Activated T-cell treated with anti-CD3 and anti-CD28 coated beads for 24 hours (primary cell): ENCODE measurements at regions not wholly inside any gene's neighbourhood (a gene's known extent, or its start where the extent isn't known, plus 50 kb on each side); places are given as distances from the start of the nearest gene placed in this dataset.
"Not testable (repeated sequence)": the region's sequence is repeated elsewhere in the genome, so short reads cannot be mapped to it uniquely, and the experiment has no call there.

Experiments
- DNase-seq: peaks from one replicate; pipeline ENCODE4 v3.0.0-alpha.2; 2020; ENCODE audit warnings: low read depth

DNA sequence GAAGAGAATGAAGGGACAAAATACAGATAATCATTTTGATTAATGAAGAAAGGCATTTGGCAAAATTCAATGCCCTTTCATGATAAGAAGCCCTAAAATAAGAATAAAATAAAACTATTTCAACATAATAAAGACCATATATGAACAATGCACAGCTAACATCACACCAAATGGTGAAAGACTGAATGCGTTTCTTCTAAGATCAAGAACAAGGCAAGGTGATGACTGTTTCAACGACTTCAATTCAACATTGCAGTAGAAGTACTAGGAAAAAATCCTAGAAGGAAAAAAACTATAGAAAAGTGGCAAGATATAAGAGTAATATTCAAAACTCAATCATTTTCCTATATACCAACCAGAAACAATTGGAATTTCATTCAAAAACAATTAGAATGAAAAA, 280.1 kb upstream of the GRM7 start:
- DNase-seq = no peak

- DNase-seq = no peak
These were observed 275.6 kb upstream of the GRM7 start for GRCh38 chr3:6585360-6585759.

GRCh38 chr3:6600237-6600636, 260.7 kb upstream of the GRM7 start:
- DNase-seq = no peak

GRCh38 chr3:6601374-6601773, 259.5 kb upstream of the GRM7 start:
- no peak for DNase-seq

DNA sequence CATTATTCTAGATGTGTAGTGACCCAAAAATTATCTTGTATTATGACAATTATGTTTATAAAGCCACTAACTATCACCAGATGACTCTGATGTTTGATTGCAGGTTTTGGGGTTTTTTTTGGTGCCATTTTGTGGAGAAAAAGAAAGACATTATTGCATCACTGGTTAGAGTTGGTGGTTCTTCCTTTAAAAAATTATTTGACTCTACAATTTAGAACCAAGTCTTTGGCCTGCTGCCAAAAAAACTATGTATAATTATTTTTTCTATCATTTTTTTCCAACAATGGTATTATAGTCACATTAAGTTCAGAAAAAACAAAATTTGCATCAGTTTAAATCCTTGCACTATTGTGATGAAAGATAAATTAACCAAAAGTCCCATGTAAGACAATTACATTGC, 258.6 kb upstream of the GRM7 start:
- DNase-seq = no peak

DNA sequence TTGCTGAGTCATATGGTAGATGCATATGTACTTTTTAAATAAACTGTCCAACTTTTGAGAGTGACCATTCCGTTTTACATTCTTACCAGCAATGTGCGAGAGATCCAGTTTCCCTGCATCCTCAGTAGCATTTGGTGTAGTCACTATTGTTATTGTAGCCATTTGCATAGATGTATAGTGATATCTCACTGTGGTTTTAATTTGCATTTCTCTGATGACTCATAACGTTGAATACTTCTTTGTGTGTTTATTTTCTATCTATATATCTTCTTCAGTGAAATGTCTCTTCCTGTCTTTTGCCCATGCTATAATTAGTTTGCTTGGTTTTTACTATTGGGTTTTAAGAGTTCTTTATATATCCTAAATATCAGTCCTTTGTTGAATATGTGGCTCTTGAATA, 255.7 kb upstream of the GRM7 start:
- DNase-seq = no peak

DNA sequence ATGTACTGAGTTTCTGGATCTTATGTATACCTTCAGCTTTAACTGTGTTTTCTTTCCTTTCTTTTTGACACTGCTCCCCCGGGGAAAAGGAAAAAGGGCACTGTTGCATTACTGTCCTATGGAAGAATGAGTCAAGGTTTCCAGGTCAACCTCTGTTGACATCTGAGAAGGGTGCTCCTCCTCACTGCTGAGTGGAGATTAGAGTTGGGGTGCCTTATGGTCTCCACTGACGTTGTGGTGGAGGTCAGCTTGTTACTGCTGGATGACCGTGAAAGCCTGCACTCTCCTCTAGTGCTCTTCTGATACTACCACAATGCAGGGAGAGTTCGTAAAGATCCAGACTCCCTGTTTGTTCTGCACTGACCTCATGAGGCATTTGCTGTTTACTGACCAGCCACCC, 252.1 kb upstream of the GRM7 start:
- no peak for DNase-seq

DNA sequence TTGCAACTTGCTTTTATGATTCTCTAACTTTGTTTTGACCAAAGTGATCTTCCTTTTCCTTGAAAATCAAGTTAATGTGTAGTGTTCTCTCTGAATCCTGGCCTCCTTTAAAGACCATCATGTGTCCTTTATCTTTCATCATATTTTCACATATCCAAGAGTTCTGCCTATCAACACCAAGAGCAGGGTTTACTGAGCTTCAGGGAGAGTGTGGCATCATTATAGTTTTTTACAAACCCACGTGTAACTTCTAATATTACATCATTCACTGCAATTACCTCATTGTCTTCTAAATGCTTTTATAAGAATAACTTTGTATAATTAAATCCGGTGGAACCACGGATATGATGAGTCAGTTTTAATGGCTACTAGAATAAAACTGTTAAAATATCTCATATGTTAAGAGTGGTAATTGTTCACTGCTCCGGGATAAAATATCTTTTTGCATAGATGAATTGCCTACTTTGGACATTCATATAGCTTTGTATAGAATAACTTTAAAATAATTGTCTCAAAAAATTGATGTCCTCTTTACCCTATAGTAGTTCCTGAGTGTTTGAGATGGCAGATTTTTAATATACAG, 248.8 kb upstream of the GRM7 start:
- no peak for DNase-seq

DNA sequence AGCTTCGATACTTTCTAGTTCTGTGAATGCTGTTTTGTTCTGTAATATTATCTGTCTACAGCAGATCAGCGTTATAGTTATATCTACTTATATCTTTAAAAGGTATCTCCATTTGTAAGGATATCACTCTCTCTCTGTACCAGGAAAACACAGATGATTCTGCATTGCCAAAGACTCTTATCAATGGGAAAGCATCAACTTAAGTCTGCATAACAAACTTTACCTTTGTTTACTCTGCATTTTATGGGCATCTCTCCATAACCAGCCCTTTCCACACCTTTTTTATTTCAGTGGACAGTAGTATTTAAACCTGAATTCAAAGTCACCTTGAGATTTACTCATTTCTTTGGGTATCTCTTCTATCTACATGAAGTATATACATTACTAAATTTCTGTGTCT, 238.7 kb upstream of the GRM7 start:
- no peak for DNase-seq

DNA sequence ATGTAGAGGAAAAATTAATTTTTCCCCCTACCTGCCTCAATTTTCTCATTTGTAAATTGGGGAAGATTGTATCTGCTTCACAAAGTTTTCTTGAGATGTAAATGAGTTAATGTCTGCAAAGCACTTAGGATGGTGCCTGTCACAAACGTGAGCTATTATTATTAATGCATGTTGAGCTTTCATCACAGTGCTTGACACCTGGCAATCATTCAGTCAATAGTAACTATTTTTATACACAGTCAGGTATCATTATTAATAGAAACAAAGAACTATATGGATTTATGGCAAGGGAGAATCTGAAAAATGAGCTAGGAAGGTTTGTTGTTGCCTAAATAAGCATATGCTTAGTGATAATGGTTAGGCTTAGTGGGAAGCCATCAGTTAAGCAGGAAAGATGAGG, 238.2 kb upstream of the GRM7 start:
- no peak for DNase-seq

- no peak for DNase-seq
These were observed 229.5 kb upstream of the GRM7 start for GRCh38 chr3:6631376-6631775.

DNA sequence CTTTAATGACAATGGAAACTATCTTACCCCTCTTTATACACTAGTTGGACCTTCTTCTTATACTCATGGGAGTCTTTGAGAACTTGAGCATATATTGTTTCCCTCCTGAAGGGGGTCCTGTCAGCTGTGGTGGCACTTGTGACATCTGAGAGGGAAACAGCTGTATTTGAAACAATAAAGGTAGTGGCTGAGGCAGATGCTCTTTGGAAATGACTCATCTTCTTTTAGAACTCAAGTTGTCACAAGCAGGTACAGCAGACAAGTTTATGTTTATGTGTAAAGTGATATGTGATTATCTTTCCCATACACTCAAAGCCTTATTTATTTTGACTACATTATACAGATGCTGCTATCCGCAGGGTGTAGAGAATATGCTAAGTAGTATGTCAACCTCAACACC, 220.0 kb upstream of the GRM7 start:
- no peak for DNase-seq

DNA sequence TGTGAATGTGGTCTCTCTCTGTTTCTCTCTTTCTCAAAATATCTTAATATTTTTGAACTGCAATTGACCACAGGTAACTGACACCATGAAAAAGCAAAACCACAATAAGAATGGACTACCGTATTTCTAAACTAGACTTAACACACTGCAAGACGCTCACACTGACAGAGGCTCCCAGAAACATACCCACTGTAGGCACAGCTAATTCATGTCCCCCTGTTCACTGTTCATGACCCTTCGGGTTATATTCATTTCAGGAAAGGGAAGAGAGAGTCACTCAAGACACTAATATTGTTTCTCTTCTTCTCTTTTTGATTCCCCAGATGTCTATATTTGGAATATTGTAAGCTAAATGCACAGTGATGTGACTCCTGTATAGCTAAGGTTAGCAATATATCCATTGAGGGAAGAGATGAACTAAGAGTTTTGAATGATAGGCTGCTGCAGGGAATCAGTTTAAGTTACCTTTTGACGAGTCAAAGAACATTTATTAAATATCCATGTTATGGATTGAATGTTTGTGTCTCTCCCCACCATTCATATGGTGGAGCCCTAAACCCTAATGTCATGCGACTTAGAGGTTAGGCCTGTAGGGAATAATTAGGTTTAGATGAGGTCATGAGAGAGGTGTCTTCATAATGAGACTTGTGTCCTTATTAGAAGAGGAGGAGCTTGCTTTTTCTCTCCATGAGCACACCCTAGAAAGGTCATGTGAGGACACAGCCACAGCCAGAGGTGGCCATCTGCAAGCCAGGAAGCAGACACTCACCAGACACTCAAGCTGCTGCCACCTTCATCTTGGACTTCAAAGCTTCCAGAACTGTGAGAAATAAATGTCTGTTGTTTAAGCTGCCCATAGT, 216.6 kb upstream of the GRM7 start:
- no peak for DNase-seq

- no peak for DNase-seq
These were observed 206.2 kb upstream of the GRM7 start for GRCh38 chr3:6654670-6655069.

GRCh38 chr3:6655275-6655674, 205.6 kb upstream of the GRM7 start:
- no peak for DNase-seq

GRCh38 chr3:6657591-6657990, 203.3 kb upstream of the GRM7 start:
- DNase-seq = no peak

GRCh38 chr3:6667354-6667753, 193.6 kb upstream of the GRM7 start:
- no peak for DNase-seq

DNA sequence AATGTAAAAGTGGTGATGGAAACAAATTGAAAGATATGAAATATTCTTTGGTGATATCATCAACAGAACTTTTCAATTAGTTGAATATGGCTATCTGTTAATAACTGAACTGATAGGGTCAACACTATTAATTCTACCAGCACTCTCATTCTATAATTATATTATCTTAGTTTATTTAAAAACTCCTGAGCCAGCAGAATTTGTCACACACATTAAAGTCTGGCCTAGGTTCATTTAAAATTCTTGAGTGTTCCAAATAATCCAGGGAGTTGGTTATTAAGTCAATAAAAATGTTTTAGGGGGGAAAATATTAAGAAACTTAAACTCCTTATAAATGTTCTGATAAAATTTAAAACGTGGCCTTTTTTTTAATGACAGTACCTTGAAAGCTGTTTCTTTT, 189.6 kb upstream of the GRM7 start:
- no peak for DNase-seq

GRCh38 chr3:6679510-6679909, 181.4 kb upstream of the GRM7 start:
- no peak for DNase-seq

DNA sequence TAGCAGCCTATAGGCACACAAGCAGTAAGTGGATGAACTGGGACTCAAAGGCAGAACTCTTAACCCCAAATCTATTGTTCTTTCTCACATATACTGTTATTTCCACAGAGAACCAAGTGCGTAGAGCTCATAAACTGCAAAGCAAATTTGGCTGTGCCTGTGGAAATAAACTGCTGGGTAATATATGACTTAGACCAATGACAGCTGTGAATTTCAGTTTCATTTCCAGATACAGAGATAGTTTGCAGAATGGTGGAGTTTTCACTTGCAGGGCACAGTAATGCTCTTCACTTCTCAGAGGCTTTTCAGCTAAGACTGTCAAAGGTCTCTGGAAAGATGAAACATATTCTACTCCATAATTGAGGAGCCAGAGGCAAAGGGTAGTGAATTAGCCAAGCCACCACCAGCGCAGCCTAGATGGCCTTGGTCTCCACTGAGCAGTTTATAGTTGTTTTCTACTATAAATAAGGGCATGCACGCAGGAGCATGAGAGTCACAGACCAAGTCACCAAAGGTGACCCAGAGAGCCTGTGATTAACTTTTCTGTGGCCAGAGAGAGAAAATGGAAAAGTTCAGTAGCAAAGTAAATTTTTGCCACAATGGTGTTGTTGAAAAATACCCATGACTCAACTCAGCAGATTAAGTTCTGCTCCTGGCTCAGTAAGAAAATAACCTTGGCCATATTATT, 180.7 kb upstream of the GRM7 start:
- no peak for DNase-seq

DNA sequence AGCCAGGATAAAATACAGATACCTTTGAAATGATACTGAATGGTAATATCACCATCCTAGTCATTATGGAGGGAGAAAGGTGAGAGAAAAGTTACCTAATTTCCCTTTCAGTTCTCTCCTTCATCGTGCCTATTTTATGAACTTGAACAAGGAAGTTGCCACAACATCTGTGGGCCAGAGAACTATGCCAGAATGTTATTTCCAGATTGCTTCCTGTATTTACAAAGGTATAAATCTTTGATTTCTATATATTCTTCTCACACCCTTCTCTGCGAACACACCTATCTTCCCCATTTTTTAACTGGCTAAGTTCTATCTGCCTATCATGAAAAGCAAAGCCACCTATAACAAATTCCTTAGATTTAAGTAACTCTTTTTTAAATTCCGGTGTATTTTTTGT, 163.6 kb upstream of the GRM7 start:
- DNase-seq = no peak

DNA sequence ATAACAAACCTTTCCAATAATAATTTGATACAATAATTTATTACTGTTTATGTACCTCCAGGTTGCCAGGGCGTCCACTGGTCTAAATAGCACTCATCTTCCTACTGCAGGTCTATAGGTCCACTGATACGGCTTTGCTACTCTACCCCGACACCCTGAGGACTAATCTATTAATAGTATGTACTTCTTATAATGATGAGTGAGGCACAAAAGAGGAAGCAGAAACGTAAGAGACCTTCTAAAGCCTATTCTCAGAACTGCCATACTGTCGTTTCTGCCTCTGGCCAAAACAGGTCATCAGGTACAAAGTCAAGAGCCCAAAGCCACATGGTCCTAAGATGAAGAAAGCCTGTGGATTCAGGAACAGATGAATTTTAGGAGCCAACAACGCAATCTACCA, 163.2 kb upstream of the GRM7 start:
- DNase-seq = no peak

DNA sequence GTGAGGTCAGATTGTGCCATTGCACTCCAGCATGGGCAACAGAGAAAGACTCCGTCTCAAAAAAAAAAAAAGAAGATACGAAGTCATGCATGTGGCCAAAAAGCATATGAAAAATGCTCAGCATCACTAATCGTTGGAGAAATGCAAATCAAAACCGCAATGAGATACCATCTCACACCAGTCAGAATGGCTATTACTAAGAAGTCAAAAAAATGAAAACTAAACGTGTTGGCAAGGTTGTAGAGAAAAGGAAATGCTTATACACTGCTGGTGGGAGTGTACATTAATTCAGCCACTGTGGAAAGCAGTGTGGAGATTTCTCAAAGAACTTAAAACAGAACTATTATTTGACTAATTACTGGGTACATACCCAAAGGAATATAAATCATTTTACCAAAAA, 156.1 kb upstream of the GRM7 start:
- not testable (repeated sequence) for DNase-seq
